GOT3 (cell line): ENCODE measurements at regions not wholly inside any gene's neighbourhood (a gene's known extent, or its start where the extent isn't known, plus 50 kb on each side); places are given as distances from the start of the nearest gene placed in this dataset.

Experiments used
- DNase-seq: peaks from one replicate; lab custom pipeline; 2025; ENCODE audit warnings: mixed read lengths; lab: John Stamatoyannopoulos, UW

GRCh38 chr6:106772270-106773142, 143.1 kb downstream of the QRSL1 start:
- DNase-seq, result no peak

DNA sequence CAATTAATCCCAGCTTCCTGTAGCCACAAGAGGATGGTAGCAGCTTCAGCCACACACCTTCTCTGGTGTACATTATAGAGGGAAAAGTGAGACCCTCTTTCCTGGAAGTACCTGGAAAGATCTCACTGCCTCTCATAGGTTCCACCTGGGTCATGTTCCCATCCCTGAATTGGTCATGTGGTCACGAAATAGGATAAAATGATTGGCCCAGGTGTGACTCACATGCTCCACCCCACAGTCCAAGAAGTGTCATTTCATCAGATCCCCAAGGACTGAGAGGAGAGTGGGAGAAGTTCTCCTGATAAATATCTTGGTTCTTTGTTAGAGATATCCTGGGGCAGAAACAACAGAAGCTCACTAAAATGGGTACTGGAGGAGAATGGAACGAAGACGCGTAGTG, 142.4 kb downstream of the QRSL1 start:
- no peak for DNase-seq

GRCh38 chr6:106770663-106771062, 141.3 kb downstream of the QRSL1 start:
- DNase-seq, result no peak

GRCh38 chr6:106770081-106770480, 140.7 kb downstream of the QRSL1 start:
- DNase-seq, result no peak

- DNase-seq, result no peak
Measured at GRCh38 chr6:106767271-106767670, 137.9 kb downstream of the QRSL1 start.

GRCh38 chr6:106766201-106766600, 136.8 kb downstream of the QRSL1 start:
- no peak for DNase-seq

- no peak for DNase-seq
Measured at GRCh38 chr6:106765496-106765895, 136.1 kb downstream of the QRSL1 start.

DNA sequence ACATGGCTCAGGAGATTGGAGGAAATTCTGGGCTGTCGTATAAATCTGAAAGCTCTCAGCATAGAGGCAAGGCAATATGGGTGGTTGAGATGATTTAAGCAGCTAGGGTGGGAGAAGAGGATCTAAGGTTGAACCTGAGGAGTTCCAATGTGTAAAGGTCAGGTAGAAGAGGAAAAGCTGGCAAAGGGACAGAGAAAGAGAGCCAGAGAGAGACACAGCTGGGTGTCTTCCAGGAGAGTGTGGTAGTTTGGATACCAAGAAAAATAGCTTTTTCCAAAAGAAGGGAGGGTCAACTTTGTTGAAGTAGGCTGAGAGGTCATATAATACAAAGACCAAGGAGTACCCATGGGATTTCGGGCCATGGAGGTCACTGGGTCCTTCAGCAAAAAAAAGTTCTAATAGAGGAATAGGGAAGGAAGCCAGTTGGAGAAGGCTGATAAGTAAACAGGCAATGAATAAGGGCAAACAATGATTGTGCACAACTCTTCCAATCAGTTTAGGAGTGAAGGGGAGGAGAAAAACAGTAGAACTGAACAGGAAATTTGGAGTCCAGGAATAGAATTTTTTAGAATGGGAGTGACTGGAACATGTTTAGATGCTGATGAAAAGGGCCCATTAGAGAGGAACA, 135.1 kb downstream of the QRSL1 start:
- no peak for DNase-seq

GRCh38 chr6:106763361-106763760, 134.0 kb downstream of the QRSL1 start:
- no peak for DNase-seq

- no peak for DNase-seq
Measured at GRCh38 chr6:106761160-106761559, 131.8 kb downstream of the QRSL1 start.

DNA sequence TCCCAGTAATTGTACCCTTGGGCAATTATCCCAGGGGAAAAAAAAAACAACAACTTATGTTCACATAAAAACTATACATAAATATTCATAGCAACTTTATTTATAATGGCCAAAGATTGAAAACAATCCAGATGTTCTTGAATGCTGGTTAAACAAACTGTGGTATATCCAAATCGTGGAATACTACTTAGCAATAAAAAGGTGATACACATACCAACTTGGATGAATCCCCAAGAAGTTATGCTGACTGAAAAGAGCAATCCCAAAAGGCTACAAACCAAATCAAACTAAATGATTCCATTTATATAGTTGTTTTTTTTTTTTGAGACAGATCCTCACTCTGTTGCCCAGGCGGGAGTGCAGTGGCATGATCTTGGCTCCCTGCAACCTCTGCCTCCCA, 129.7 kb downstream of the QRSL1 start:
- DNase-seq, result no peak

GRCh38 chr6:106757722-106758467, 128.5 kb downstream of the QRSL1 start:
- DNase-seq, result no peak

GRCh38 chr6:106757267-106757666, 127.9 kb downstream of the QRSL1 start:
- no peak for DNase-seq

DNA sequence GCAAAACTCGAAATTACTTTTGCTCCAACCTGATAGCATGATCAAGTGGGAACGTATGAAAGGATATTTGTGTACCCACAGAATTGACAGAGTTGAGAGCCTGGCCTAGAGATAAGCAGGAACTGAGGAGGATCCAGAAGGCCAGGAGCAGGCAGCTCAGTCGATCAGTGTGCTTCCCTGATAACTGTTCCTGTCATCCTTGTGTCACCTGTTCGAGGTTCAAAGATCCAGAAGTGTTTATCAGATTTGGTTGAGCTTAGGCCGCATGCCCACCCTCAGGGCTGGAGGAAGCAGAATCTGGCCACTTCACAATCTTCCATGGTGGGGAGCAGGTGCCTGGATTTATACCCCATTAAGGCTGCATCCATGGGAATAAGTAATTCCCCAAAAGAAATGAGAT, 124.8 kb downstream of the QRSL1 start:
- no peak for DNase-seq

- DNase-seq, result no peak
Measured at GRCh38 chr6:106752641-106753040, 123.3 kb downstream of the QRSL1 start.

- DNase-seq, result no peak
Measured at GRCh38 chr6:106751501-106752252, 122.3 kb downstream of the QRSL1 start.

DNA sequence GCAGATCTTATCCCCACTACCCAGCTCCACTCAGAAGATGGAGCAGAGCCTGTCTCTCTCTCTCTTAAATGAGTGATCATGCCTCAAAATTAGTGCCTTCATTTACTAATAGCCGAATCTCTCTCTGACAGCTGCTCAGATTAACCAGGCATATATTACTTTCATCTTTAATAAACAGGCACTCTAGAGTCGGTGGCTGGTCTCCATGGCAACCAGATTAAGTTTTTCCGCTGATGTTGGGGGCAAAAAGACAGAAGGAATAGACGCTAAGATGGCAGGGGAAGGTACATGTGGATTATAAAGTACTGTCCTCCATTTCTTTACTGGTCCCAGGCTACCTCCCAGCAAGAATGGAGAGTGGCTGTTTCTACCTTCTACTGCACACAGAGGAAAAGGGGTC, 121.6 kb downstream of the QRSL1 start:
- no peak for DNase-seq

DNA sequence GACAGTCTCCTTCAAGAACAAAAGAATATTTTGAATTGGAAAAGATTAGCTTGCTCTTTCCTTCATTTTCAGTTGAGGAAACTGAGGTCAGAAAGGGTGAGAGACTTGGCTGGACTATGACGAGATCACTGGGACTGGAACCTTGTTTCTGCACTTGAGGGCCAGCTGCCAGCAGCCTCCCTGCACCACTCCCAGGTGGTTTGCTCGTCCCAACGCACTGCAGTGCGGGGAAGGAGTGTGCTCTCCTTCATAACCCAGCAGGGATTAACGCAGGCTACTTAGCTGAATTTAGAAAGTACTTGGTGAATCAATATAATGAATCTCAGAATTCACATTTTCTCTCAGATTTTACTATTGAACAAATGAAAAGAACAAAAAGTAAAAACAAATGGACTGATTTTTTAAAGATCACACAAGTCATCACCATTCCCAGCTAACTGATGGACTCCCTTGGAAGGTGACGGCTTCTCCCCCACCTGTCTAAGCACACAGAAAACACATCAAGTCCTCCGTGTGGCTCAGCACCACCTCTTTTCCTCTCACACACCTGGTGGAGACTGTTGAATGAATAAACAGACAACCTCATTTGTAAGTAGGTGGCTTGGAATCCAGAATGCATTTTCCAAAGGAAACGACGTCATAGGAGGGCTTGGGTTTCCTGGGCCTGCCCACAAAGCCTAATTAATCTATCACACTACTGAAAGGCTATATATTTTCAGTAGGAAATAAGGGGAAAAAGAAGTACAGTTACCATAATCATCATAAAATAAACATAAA, 121.0 kb downstream of the QRSL1 start:
- no peak for DNase-seq

DNA sequence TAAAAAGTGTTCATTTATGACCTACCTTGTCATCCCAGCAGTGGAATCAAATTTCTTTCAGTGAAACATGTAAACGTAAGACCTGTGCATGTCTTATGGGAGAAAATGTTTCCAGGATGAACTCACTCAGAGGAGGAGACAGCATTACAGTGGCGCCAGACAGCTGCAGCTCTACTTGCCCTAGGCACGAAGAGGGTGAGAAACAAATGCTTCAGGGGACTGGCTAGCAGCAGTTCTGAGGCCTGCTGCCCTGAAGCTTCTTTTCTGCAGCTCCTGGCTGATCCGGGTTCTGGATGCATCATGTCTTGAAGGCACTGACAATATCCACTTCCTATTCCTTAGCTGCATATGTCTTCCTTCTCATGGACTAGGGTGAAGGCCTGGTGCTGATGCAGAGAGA, 120.2 kb downstream of the QRSL1 start:
- DNase-seq, result no peak

- no peak for DNase-seq
Measured at GRCh38 chr6:106748547-106749207, 119.3 kb downstream of the QRSL1 start.

DNA sequence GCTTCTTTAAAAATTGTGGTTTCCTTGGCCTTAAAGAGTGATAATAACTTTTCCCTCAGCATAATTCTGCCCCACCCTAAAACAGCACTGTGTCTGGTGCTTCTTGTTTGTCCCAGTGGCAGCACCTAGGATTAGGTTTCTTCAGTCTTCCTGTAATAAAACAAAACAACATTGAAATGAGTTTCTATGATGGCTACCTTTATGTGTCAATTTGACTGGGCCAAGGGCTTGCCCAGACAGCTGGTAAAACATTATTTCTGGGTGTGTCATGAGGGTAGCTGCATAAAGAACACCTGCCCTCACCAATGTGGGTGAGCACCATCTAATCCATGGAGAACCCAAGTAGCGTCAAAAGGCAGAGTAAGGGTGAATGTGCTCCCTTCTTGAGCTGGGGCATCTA, 117.8 kb downstream of the QRSL1 start:
- no peak for DNase-seq
